Panc1 (cell line): ENCODE measurements at regions not wholly inside any gene's neighbourhood (a gene's known extent, or its start where the extent isn't known, plus 50 kb on each side); places are given as distances from the start of the nearest gene placed in this dataset.

Experiments used
- POLR2AphosphoS5 ChIP-seq: IDR thresholded peaks from 2 replicates; pipeline ENCODE4 v1.6.1; 2012; ENCODE audit warnings: mild to moderate bottlenecking, low read depth, low read length, moderate library complexity
- SIN3A ChIP-seq: IDR thresholded peaks from 2 replicates; pipeline ENCODE4 v1.6.1; 2012; ENCODE audit warnings: low read depth, mild to moderate bottlenecking, low read length, moderate library complexity, borderline replicate concordance; ENCODE audit not compliant: insufficient read depth
- TF ChIP-seq, protein P1 (sequence below): fragments of 450-650 bp; IDR thresholded peaks from 2 replicates; pipeline ENCODE4 v1.5.1; 2017; ENCODE audit warnings: mild to moderate bottlenecking

DNA sequence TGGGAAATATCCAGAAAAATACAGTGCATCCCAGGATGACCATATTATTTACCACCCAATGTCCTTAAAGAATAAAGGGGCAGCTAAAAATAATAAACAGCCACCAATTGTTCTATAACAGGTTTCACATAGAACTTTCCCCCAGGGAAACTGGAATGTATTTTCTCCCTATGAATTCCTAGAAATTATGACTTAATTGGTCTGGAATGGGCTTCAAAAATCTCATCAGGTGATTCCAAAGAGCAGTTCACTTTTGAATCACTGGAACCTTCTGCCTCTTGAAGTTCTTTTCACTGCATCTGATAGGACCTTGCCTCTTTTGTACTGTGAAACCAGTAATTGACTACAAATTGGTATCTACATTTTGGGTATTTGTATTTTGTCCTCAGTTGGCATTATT lies 119.3 kb downstream of the ZNF330 start:
- TF ChIP-seq, protein P1, sequence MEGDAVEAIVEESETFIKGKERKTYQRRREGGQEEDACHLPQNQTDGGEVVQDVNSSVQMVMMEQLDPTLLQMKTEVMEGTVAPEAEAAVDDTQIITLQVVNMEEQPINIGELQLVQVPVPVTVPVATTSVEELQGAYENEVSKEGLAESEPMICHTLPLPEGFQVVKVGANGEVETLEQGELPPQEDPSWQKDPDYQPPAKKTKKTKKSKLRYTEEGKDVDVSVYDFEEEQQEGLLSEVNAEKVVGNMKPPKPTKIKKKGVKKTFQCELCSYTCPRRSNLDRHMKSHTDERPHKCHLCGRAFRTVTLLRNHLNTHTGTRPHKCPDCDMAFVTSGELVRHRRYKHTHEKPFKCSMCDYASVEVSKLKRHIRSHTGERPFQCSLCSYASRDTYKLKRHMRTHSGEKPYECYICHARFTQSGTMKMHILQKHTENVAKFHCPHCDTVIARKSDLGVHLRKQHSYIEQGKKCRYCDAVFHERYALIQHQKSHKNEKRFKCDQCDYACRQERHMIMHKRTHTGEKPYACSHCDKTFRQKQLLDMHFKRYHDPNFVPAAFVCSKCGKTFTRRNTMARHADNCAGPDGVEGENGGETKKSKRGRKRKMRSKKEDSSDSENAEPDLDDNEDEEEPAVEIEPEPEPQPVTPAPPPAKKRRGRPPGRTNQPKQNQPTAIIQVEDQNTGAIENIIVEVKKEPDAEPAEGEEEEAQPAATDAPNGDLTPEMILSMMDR, result no peak
- TF ChIP-seq SIN3A (no peak), POLR2AphosphoS5 (no peak)
